Epithelial cell of proximal tubule (primary cell): ENCODE measurements at regions not wholly inside any gene's neighbourhood (a gene's known extent, or its start where the extent isn't known, plus 50 kb on each side); places are given as distances from the start of the nearest gene placed in this dataset.
A peak's percentile ranks its signal among the peaks of the same experiment; 100 is the strongest.

Experiments used
- DNase-seq: peaks from one replicate; pipeline ENCODE4 v3.0.0-alpha.2; 2011; ENCODE audit warnings: low read depth
- H3K4me3 ChIP-seq: 2 replicates; pipeline ENCODE4 v1.5.1; 2011; ENCODE audit warnings: low read depth, mild to moderate bottlenecking, low read length
- TF ChIP-seq, protein P1 (sequence below): conservative IDR thresholded peaks from 2 replicates; pipeline ENCODE4 v1.5.1; 2012; ENCODE audit warnings: low read depth, mild to moderate bottlenecking, low read length

DNA sequence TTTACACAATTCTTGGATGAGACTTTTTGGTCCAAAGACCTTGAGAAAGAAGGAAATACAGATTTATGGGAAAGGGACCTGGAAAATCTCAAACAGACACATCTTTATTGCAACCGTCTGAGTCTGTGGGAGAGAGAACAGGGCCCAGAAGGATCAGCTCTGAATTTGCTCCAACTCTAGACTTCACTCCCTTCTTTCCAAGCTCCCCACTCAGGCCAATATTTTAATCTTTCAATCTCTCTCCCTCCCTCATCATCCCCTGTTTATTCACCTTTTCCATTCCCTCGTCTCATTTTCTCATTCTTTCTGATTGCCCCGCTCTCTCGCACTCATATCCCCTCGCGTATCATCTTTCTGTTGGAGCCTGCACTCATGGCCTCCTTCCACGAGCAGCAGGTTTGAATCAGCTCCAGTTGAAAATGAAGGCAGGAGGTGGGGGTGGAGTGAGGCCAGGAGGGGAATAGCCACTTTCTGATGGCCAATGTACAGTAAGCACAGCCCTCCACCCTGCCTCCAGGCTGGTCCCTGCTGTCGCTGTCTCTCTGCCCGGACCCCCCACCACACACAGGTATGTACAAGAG, 63.6 kb upstream of the BOC start:
- TF ChIP-seq, protein P1, sequence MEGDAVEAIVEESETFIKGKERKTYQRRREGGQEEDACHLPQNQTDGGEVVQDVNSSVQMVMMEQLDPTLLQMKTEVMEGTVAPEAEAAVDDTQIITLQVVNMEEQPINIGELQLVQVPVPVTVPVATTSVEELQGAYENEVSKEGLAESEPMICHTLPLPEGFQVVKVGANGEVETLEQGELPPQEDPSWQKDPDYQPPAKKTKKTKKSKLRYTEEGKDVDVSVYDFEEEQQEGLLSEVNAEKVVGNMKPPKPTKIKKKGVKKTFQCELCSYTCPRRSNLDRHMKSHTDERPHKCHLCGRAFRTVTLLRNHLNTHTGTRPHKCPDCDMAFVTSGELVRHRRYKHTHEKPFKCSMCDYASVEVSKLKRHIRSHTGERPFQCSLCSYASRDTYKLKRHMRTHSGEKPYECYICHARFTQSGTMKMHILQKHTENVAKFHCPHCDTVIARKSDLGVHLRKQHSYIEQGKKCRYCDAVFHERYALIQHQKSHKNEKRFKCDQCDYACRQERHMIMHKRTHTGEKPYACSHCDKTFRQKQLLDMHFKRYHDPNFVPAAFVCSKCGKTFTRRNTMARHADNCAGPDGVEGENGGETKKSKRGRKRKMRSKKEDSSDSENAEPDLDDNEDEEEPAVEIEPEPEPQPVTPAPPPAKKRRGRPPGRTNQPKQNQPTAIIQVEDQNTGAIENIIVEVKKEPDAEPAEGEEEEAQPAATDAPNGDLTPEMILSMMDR = no peak
- no peak overlapping the region for H3K4me3 ChIP-seq
- DNase-seq = no peak

DNA sequence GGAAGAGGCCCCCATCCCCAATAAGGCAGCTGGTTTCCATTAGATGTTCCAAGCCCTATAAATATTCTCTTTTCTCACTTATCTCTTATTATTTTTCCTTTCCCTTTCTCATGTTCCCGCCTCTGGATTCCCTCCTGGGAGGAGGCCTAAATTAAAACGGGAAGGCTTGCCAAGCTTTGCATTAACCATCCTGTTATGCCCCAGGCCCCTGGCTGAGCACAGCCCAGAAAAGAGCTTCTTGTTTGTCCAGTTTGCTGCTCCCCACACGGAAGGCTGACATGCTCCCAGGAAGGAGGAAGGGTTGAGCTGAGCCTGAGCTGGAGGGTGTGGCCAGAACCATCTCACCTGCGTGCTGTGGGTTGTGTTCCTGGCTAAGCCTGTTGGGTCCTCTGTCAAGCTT, 63.1 kb upstream of the BOC start:
- DNase-seq = no peak
- no peak overlapping the region for H3K4me3 ChIP-seq
- TF ChIP-seq, protein P1 = no peak

DNA sequence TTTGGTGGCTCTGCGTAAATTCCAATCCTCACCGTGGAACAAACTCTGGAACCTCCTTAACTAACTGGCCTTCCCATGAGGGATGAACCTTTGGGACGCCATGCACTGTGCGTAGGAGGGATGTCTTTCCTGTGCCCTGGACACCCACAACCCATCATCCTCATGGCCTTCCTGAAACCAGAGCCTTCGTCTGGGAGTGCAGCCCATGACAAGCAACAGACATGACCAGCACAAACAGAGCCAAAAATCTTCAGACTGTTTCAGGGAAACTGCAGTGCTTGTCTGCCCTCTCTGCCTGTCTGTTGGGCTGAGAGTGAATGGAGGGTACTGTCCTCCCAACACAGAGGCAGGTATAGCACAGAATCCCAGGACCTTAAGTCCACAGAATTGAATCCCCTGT, 61.1 kb upstream of the BOC start:
- no peak overlapping the region for H3K4me3 ChIP-seq
- TF ChIP-seq, protein P1 = no peak
- DNase-seq = no peak

DNA sequence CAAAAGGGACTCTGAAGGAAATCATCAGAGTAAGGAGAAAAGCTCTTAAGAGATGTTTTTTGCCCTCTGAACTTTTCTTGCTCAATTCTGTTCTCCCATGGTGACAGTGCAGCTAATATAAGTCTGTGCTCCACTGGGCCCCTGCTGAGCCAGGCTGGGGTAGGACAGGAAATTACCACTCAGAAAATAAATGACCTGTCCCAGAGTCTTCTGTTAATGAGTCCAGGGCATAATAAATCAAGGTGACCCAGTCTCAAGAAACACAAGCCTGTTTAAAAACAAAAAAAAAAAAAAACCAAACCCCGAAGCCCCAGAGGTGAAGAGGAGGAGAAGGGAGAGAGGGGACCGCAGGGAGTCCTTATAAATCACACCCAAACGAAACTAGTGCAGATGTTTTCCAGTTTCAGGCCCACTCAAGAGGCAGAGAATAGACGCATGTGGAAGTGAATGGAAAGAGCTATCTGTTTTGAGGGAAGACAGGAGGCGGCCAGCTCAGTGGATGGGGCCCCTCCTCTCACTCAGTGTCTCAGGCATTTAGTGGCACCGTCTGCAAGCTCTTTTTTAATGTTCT, 59.8 kb upstream of the BOC start:
- H3K4me3 ChIP-seq = no peak overlapping the region
- TF ChIP-seq, protein P1 = no peak
- DNase-seq = peak; percentile 9

DNA sequence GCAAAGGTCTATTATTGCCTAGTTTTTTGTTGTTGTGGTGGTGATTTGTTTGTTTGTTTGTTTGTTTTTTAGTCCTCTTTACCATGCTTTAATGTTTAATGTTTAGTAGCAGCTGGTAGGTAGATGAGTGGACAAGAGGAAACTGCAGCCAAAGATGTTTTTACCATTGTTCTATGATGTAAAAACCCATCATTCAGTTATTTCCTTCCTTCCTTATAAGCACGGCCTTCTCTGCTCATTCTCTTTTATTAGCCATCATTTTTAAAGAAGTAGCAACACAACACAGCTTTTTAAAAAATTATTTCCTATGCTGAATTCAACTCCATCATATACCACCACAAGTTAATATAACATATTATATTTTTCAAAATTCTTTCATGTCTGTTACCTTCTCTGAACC, 58.5 kb upstream of the BOC start:
- DNase-seq = no peak
- TF ChIP-seq, protein P1 = no peak
- H3K4me3 ChIP-seq = no peak overlapping the region

DNA sequence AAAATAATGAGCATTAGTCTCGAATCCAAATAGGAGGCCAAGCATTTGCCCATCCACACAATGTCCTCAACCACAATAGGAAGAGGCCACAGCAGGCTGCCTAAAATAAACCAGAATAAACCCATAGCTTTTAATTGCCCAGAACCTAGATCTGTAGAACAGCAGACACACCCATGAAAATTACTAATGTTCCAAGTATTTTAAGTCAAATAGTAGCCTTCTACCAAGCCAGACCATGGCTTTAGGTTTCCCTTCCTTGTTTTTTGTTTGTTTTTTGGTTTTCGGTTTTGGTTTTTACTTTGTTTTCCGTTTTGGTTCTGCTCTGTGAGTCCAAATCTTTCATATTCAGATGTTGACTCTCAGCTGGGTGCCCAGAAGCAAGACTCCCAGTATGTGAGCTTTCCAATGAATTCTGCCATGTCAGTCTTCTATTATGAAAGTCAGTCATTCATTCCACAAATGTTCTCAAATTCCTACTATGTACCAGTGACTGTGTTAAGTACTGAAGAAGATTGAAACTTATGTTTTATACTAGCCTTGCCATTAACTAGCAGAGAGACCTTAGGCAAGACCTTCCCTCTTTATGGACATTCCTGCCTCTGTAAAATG, 57.8 kb upstream of the BOC start:
- TF ChIP-seq, protein P1 = no peak
- H3K4me3 ChIP-seq = no peak overlapping the region
- no peak for DNase-seq
